Suprapubic skin (tissue), 4 donors: ENCODE measurements at regions not wholly inside any gene's neighbourhood (a gene's known extent, or its start where the extent isn't known, plus 50 kb on each side); places are given as distances from the start of the nearest gene placed in this dataset.

Source experiments
- DNase-seq, 2 donors: peaks; one replicate each; pipeline ENCODE4 v3.0.0-alpha.2; 2019; ENCODE audit warnings: low spot score in 2 of 2
- H3K27ac ChIP-seq: fragments of 200-600 bp; sonication (generic); one replicate; pipeline ENCODE4 v1.5.1; 2019
- H3K27me3 ChIP-seq: fragments of 200-600 bp; sonication (generic); one replicate; pipeline ENCODE4 v1.5.1; 2019
- H3K36me3 ChIP-seq: fragments of 200-600 bp; sonication (generic); one replicate; pipeline ENCODE4 v1.5.1; 2019
- H3K4me1 ChIP-seq: fragments of 200-600 bp; sonication (generic); one replicate; pipeline ENCODE4 v1.5.1; 2019
- H3K4me3 ChIP-seq: fragments of 200-600 bp; sonication (generic); one replicate; pipeline ENCODE4 v1.5.1; 2019; ENCODE audit warnings: mild to moderate bottlenecking
- H3K9me3 ChIP-seq: fragments of 200-600 bp; sonication (generic); one replicate; pipeline ENCODE4 v1.5.1; 2019
- EP300 ChIP-seq: sonication (generic); formaldehyde crosslinking; IDR thresholded peaks from one replicate; pipeline ENCODE4 v1.6.1; 2017; ENCODE audit warnings: antibody characterized with exemption
- POLR2A ChIP-seq, 2 donors: fragments of 450-650 bp; IDR thresholded peaks; one replicate each; pipeline ENCODE4 v1.6.1; 2017; ENCODE audit warnings: antibody characterized with exemption in 2 of 2, mild to moderate bottlenecking in 2 of 2, moderate library complexity in 2 of 2
- POLR2AphosphoS5 ChIP-seq, 3 donors: sonication (generic); formaldehyde crosslinking; IDR thresholded peaks; one replicate each; pipeline ENCODE4 v1.6.1; 2017; ENCODE audit warnings: antibody characterized with exemption in 3 of 3
- WGBS: methylation state at CpG from one replicate; pipeline ENCODE4 v1.1.5; 2018; 5-methylcytosine and 5-hydroxymethylcytosine counted together
- TF ChIP-seq, protein P1 (sequence below), 2 donors: fragments of 200-600 bp in 1 of 2; fragments of 450-650 bp in 1 of 2; sonication (generic) in 1 of 2; IDR thresholded peaks; one replicate each; pipeline ENCODE4 v1.5.1; 2016 to 2019; ENCODE audit warnings: antibody characterized with exemption in 2 of 2, mild to moderate bottlenecking in 1 of 2, moderate library complexity in 1 of 2

GRCh38 chr12:9334041-9334692 is 126.0 kb upstream of the PZP start:
- Histone ChIP-seq H3K36me3 (no peaks in the 10 kb centered on the region), H3K4me1 (peaks cover 13% of the 10 kb centered on the region), H3K27me3 (no peaks in the 10 kb centered on the region), H3K9me3 (no peaks in the 10 kb centered on the region), H3K4me3 (no peak overlapping the region), H3K27ac (no peak overlapping the region)
- TF ChIP-seq, protein P1, sequence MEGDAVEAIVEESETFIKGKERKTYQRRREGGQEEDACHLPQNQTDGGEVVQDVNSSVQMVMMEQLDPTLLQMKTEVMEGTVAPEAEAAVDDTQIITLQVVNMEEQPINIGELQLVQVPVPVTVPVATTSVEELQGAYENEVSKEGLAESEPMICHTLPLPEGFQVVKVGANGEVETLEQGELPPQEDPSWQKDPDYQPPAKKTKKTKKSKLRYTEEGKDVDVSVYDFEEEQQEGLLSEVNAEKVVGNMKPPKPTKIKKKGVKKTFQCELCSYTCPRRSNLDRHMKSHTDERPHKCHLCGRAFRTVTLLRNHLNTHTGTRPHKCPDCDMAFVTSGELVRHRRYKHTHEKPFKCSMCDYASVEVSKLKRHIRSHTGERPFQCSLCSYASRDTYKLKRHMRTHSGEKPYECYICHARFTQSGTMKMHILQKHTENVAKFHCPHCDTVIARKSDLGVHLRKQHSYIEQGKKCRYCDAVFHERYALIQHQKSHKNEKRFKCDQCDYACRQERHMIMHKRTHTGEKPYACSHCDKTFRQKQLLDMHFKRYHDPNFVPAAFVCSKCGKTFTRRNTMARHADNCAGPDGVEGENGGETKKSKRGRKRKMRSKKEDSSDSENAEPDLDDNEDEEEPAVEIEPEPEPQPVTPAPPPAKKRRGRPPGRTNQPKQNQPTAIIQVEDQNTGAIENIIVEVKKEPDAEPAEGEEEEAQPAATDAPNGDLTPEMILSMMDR (IDR thresholded peaks at IDR 0.05) = no peak
- TF ChIP-seq POLR2AphosphoS5 (IDR thresholded peaks at IDR 0.05) (no peak), POLR2A (IDR thresholded peaks at IDR 0.05) (no peak), EP300 (no peak)
- 31% methylated on average over 12 of the region's 12 CpGs for WGBS
- DNase-seq = no peak

- H3K9me3 ChIP-seq = no peaks in the 10 kb centered on the region
- 77% methylated on average over 4 of the region's 4 CpGs for WGBS
- peaks cover 13% of the 10 kb centered on the region for H3K4me1 ChIP-seq
- no peak overlapping the region for H3K27ac ChIP-seq
- H3K4me3 ChIP-seq = no peak overlapping the region
- TF ChIP-seq POLR2A (IDR thresholded peaks at IDR 0.05) (no peak), POLR2AphosphoS5 (IDR thresholded peaks at IDR 0.05) (no peak), EP300 (no peak)
- TF ChIP-seq, protein P1 (IDR thresholded peaks at IDR 0.05) = no peak
- H3K27me3 ChIP-seq = no peaks in the 10 kb centered on the region
- H3K36me3 ChIP-seq = no peaks in the 10 kb centered on the region
- DNase-seq = no peak
These were observed 125.0 kb upstream of the PZP start for GRCh38 chr12:9333161-9333560.

GRCh38 chr12:9332564-9332963 is 124.4 kb upstream of the PZP start:
- TF ChIP-seq, protein P1 (IDR thresholded peaks at IDR 0.05) = no peak
- TF ChIP-seq EP300 (no peak), POLR2A (IDR thresholded peaks at IDR 0.05) (no peak), POLR2AphosphoS5 (IDR thresholded peaks at IDR 0.05) (no peak)
- 93% methylated on average over 4 of the region's 4 CpGs for WGBS

GRCh38 chr12:9331218-9331626 is 123.0 kb upstream of the PZP start:
- Histone ChIP-seq H3K36me3 (no peaks in the 10 kb centered on the region), H3K4me3 (no peak overlapping the region), H3K27ac (no peak overlapping the region), H3K4me1 (peaks cover 13% of the 10 kb centered on the region), H3K27me3 (no peaks in the 10 kb centered on the region), H3K9me3 (no peaks in the 10 kb centered on the region)
- DNase-seq = no peak
- WGBS = 10% methylated on average over 5 of the region's 5 CpGs
- no peak for TF ChIP-seq POLR2AphosphoS5 (IDR thresholded peaks at IDR 0.05)
- TF ChIP-seq, protein P1 (IDR thresholded peaks at IDR 0.05) = peak; percentile 53 to 95

More at GRCh38 chr12:9332564-9332963, 124.4 kb upstream of the PZP start:
- no peaks in the 10 kb centered on the region for H3K9me3 ChIP-seq
- no peak for DNase-seq
- H3K27ac ChIP-seq = no peak overlapping the region
- H3K4me1 ChIP-seq = peaks cover 13% of the 10 kb centered on the region
- H3K36me3 ChIP-seq = no peaks in the 10 kb centered on the region
- no peak overlapping the region for H3K4me3 ChIP-seq
- no peaks in the 10 kb centered on the region for H3K27me3 ChIP-seq

DNA sequence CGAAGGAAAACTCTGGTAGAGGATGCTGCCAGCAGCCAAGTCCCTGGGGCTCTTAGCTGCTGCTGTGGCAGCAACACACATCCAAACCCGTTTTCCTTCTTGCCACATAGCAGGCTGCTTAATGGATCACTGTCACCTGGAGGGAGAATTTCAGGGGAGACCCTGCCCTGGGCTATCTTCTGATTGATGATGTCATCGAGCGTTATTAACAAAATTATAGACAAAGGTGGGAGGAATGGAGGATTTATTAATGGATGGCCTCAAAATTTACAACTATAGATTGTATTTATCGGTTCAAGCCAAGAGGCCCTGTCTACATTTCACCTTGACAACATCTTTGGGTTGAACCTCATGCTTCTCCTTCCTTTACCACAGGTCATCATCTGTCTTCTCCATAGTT is 120.8 kb upstream of the PZP start:
- H3K27me3 ChIP-seq = no peaks in the 10 kb centered on the region
- WGBS = 69% methylated on average over 5 of the region's 5 CpGs
- no peak overlapping the region for H3K4me3 ChIP-seq
- no peaks in the 10 kb centered on the region for H3K9me3 ChIP-seq
- TF ChIP-seq POLR2AphosphoS5 (IDR thresholded peaks at IDR 0.05) = no peak
- TF ChIP-seq, protein P1 (IDR thresholded peaks at IDR 0.05) = no peak
- TF ChIP-seq POLR2A (IDR thresholded peaks at IDR 0.05) = no peak
- TF ChIP-seq EP300 = no peak
- no peak for DNase-seq
- no peaks in the 10 kb centered on the region for H3K36me3 ChIP-seq
- H3K4me1 ChIP-seq = peaks cover 8% of the 10 kb centered on the region
- H3K27ac ChIP-seq = no peak overlapping the region
